Esophagus squamous epithelium (tissue), 4 donors: ENCODE measurements at regions not wholly inside any gene's neighbourhood (a gene's known extent, or its start where the extent isn't known, plus 50 kb on each side); places are given as distances from the start of the nearest gene placed in this dataset.

Source experiments
- CTCF ChIP-seq, 6 experiments: fragments of 450-650 bp in 4 of 6; fragments of 200-600 bp in 2 of 6; sonication (generic) in 2 of 6; IDR thresholded peaks; one replicate each; pipeline ENCODE4 v1.5.1; 2016 to 2019; ENCODE audit warnings: antibody characterized with exemption in 6 of 6, mild to moderate bottlenecking in 4 of 6, moderate library complexity in 4 of 6
- POLR2A ChIP-seq, 4 donors: fragments of 450-650 bp; IDR thresholded peaks; one replicate each; pipeline ENCODE4 v1.6.1; 2017; ENCODE audit warnings: antibody characterized with exemption in 4 of 4, mild to moderate bottlenecking in 4 of 4, moderate library complexity in 3 of 4

DNA sequence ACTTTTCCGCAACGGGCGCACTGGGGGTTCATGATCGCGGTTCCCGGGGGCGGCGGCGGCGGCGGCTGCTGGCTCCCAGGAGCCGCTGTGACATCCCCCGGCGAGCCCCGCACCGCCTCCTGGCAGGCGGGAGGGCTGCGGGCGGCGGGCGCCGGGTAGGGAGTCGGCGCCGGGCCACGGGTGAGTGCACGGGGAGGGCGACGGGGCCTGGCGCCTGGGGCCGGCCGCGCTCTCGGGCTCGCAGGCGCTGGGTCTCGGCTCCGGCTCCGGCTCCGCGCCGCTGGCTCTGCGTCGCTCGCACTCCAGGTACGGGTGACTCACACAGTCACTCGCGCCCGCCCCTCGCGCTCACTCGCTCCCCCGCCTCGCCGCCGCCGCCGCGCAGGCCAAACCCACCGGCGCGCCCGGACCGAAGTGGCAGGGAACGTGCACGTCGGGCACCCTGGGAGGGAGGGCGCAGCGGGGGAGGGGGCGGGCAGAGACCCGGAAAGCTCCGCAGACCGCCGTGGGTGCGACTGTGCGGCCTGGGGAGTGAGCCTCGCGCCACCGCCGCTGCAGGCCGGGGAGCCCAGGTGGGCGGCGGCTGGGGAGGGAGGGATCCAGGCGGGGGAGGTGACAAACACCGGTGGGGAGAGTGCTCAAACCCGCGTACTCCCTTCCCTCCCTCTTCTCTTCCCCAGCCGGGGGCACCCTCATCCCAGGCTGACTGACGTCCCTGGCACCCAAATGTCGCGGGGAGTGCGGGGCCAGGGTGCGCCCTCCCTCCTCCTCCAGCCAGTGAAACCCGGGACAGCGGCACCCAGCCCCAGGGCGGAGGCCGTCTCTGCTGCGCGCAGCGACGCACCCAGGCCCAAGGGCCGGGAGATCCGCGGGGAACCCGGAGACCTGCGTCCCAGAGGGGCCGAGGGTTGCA is 276.9 kb upstream of the NEBL start:
- TF ChIP-seq CTCF (IDR thresholded peaks at IDR 0.05) = no peak
- TF ChIP-seq POLR2A (IDR thresholded peaks at IDR 0.05) = peak in 1 of 4 donors; percentile 54
